Iris pigment epithelial cell (primary cell): ENCODE measurements at regions not wholly inside any gene's neighbourhood (a gene's known extent, or its start where the extent isn't known, plus 50 kb on each side); places are given as distances from the start of the nearest gene placed in this dataset.

ENCODE experiments used
- DNase-seq: peaks from one replicate; pipeline ENCODE4 v3.0.0-alpha.2; 2011; ENCODE audit warnings: low read depth

- DNase-seq = no peak
These were observed 828.1 kb downstream of the OLFM4 start for GRCh38 chr13:53856573-53857195.

- no peak for DNase-seq
These were observed 834.9 kb downstream of the OLFM4 start for GRCh38 chr13:53863520-53863919.

- DNase-seq = no peak
These were observed 844.9 kb downstream of the OLFM4 start for GRCh38 chr13:53873558-53873957.

GRCh38 chr13:53878861-53879260 lies 850.2 kb downstream of the OLFM4 start:
- DNase-seq = no peak

GRCh38 chr13:53885997-53886396 lies 857.4 kb downstream of the OLFM4 start:
- no peak for DNase-seq

GRCh38 chr13:53890696-53891095 lies 862.1 kb downstream of the OLFM4 start:
- no peak for DNase-seq

- DNase-seq = no peak
These were observed 873.0 kb downstream of the OLFM4 start for GRCh38 chr13:53901593-53901992.

- no peak for DNase-seq
These were observed 879.3 kb downstream of the OLFM4 start for GRCh38 chr13:53907891-53908290.

GRCh38 chr13:53920916-53921315 lies 892.3 kb downstream of the OLFM4 start:
- DNase-seq = no peak

GRCh38 chr13:53921473-53921872 lies 892.9 kb downstream of the OLFM4 start:
- no peak for DNase-seq

GRCh38 chr13:53941588-53942190 lies 913.1 kb downstream of the OLFM4 start:
- DNase-seq = no peak

- no peak for DNase-seq
These were observed 917.9 kb downstream of the OLFM4 start for GRCh38 chr13:53946500-53946899.

- DNase-seq = no peak
These were observed 924.6 kb downstream of the OLFM4 start for GRCh38 chr13:53953183-53953582.
